Neuronal stem cell (in vitro differentiated cells): ENCODE measurements at regions not wholly inside any gene's neighbourhood (a gene's known extent, or its start where the extent isn't known, plus 50 kb on each side); places are given as distances from the start of the nearest gene placed in this dataset.

Experiments
- DNase-seq: peaks from one replicate; pipeline ENCODE4 v3.0.0-alpha.2; 2013; ENCODE audit warnings: low spot score
- H2AFZ ChIP-seq: one replicate; pipeline ENCODE4 v1.6.1; 2013; ENCODE audit warnings: mild to moderate bottlenecking, low read length, inconsistent platforms
- H2AK5ac ChIP-seq: 2 replicates; pipeline ENCODE4 v1.6.1; 2013; ENCODE audit warnings: low read depth, mild to moderate bottlenecking, inconsistent platforms, low read length, moderate library complexity, mixed read lengths
- H2BK120ac ChIP-seq: 2 replicates; pipeline ENCODE4 v1.6.1; 2013; ENCODE audit warnings: low read depth, mild to moderate bottlenecking, inconsistent platforms, low read length, moderate library complexity, mixed read lengths
- H2BK12ac ChIP-seq: one replicate; pipeline ENCODE4 v1.6.1; 2013; ENCODE audit warnings: low read length, inconsistent platforms
- H2BK15ac ChIP-seq: 2 replicates; pipeline ENCODE4 v1.6.1; 2013; ENCODE audit warnings: mild to moderate bottlenecking, low read length, inconsistent platforms, mixed read lengths
- H2BK5ac ChIP-seq: one replicate; pipeline ENCODE4 v1.6.1; 2013; ENCODE audit warnings: inconsistent platforms, mild to moderate bottlenecking, low read length, moderate library complexity
- H3K14ac ChIP-seq: one replicate; pipeline ENCODE4 v1.6.1; 2013; ENCODE audit warnings: low read length, inconsistent platforms
- H3K18ac ChIP-seq: 2 replicates; pipeline ENCODE4 v1.6.1; 2013; ENCODE audit warnings: low read length, inconsistent platforms
- H3K23ac ChIP-seq: 2 replicates; pipeline ENCODE4 v1.6.1; 2013; ENCODE audit warnings: low read depth, mild to moderate bottlenecking, mixed read lengths, low read length, inconsistent platforms; ENCODE audit not compliant: poor library complexity
- H3K27ac ChIP-seq: replicated peaks from 3 replicates; pipeline ENCODE4 v1.5.1; 2013; ENCODE audit warnings: low read length, inconsistent platforms
- H3K27me3 ChIP-seq, 3 experiments: 2 replicates each; pipeline ENCODE4 v1.6.1; 2013; ENCODE audit warnings: low read length in 3 of 3, mild to moderate bottlenecking in 2 of 3, inconsistent platforms in 1 of 3, low read depth in 1 of 3, mixed read lengths in 1 of 3, moderate library complexity in 1 of 3; ENCODE audit not compliant: control insufficient read depth in 3 of 3, insufficient read depth in 3 of 3
- H3K36me3 ChIP-seq, 2 donors: replicated peaks in 1 of 2; 2 replicates each; pipeline ENCODE4 v1.6.1; 2013; ENCODE audit warnings: low read length in 2 of 2; ENCODE audit not compliant: control insufficient read depth in 2 of 2, insufficient read depth in 2 of 2
- H3K4ac ChIP-seq: 2 replicates; pipeline ENCODE4 v1.6.1; 2013; ENCODE audit warnings: inconsistent platforms, mild to moderate bottlenecking, low read length, moderate library complexity
- H3K4me1 ChIP-seq, 2 donors: 1 replicate in 1 of 2; 2 replicates in 1 of 2; pipeline ENCODE4 v1.6.1; 2013; ENCODE audit warnings: low read length in 2 of 2, low read depth in 1 of 2; ENCODE audit not compliant: control insufficient read depth in 2 of 2, insufficient read depth in 1 of 2
- H3K4me2 ChIP-seq: one replicate; pipeline ENCODE4 v1.6.1; 2013; ENCODE audit warnings: mild to moderate bottlenecking, low read length, inconsistent platforms; ENCODE audit not compliant: insufficient read depth, poor library complexity, severe bottlenecking
- H3K4me3 ChIP-seq, 2 donors: 2 replicates each; pipeline ENCODE4 v1.5.1; 2013; ENCODE audit warnings: low read length in 2 of 2, mild to moderate bottlenecking in 2 of 2, inconsistent platforms in 1 of 2, moderate library complexity in 1 of 2
- H3K79me1 ChIP-seq: one replicate; pipeline ENCODE4 v1.6.1; 2013; ENCODE audit warnings: low read depth, mild to moderate bottlenecking, inconsistent platforms, low read length, moderate library complexity
- H3K9ac ChIP-seq: one replicate; pipeline ENCODE4 v1.6.1; 2013; ENCODE audit warnings: mild to moderate bottlenecking, low read depth, low read length, inconsistent platforms; ENCODE audit not compliant: poor library complexity
- H3K9me3 ChIP-seq, 2 donors: replicated peaks in 1 of 2; 2 replicates each; pipeline versions ENCODE3 to v1.6.1; 2013; ENCODE audit warnings: low read length in 2 of 2, mild to moderate bottlenecking in 2 of 2, inconsistent platforms in 1 of 2, low read depth in 1 of 2, mixed read lengths in 1 of 2, moderate library complexity in 1 of 2; ENCODE audit not compliant: control insufficient read depth in 2 of 2, insufficient read depth in 1 of 2
- H4K8ac ChIP-seq: one replicate; pipeline ENCODE4 v1.6.1; 2013; ENCODE audit warnings: low read depth, mild to moderate bottlenecking, inconsistent platforms, low read length, moderate library complexity
- H4K91ac ChIP-seq: one replicate; pipeline ENCODE4 v1.6.1; 2013; ENCODE audit warnings: low read length, low read depth, mild to moderate bottlenecking, inconsistent platforms; ENCODE audit not compliant: poor library complexity
- WGBS, 2 donors: extraction: QIAGEN DNeasy Blood & Tissue Kit; methylation state at CpG; one replicate each; pipeline ENCODE4 v1.1.7; 2013; ENCODE audit warnings: missing lambda C conversion rate in 2 of 2, mixed read lengths in 1 of 2; ENCODE audit not compliant: insufficient read length in 2 of 2, insufficient replicate concordance in 1 of 2; ENCODE audit errors: extremely low coverage in 2 of 2; 5-methylcytosine and 5-hydroxymethylcytosine counted together

DNA sequence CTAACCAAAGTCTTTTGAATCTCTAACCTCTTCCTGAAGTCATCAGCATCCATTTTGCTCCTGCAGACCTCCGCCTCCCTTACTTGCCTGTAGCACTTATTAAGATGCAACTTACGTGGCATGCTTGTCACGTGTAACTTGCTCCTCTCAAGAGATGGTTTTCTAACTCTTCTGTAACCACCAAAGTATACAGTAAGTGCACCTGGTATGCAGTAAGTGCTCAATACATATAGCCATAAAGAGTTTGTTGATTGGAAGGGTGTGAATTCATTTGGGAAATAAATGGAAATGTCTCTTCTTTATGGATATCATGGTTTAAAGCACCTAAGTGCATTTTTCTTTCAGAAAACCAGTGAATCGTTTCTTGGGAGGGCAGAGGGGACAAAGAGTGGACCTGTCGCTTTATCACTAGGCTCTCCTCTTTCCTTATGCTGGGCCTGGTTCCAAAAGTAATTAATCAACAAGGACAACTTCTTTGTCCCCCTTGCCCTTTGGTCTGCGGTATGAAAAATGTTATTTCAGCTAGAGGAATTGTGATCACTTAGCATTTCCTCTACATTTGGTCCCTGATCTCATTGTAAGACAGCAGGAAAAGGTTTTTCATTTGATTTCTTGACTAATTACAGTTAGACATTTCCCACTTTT is 370.0 kb upstream of the SPRED2 start:
- H2BK15ac ChIP-seq = no peak overlapping the region
- H2BK5ac ChIP-seq = no peak overlapping the region
- no peak overlapping the region for H3K4me2 ChIP-seq
- H3K4me1 ChIP-seq = peaks cover 8 to 14% of the 10 kb centered on the region in 2 donors
- H3K9me3 ChIP-seq = no peaks in the 10 kb centered on the region
- no peak overlapping the region for H2BK12ac ChIP-seq
- no peaks in the 10 kb centered on the region for H3K27me3 ChIP-seq
- H3K23ac ChIP-seq = no peak overlapping the region
- no peak overlapping the region for H3K18ac ChIP-seq
- no peak overlapping the region for H3K14ac ChIP-seq
- DNase-seq = no peak
- no peak overlapping the region for H3K4me3 ChIP-seq
- H2AK5ac ChIP-seq = no peak overlapping the region
- H3K4ac ChIP-seq = no peak overlapping the region
- no CpG with 5 or more reads among the region's 6 CpGs for WGBS, 2 donors
- H3K36me3 ChIP-seq = no peaks in the 10 kb centered on the region
- no peaks in the 10 kb centered on the region for H3K79me1 ChIP-seq
- H4K8ac ChIP-seq = no peak overlapping the region
- no peak overlapping the region for H2AFZ ChIP-seq
- no peak overlapping the region for H3K9ac ChIP-seq
- no peak overlapping the region for H2BK120ac ChIP-seq
- H4K91ac ChIP-seq = no peak overlapping the region
- no peak overlapping the region for H3K27ac ChIP-seq

DNA sequence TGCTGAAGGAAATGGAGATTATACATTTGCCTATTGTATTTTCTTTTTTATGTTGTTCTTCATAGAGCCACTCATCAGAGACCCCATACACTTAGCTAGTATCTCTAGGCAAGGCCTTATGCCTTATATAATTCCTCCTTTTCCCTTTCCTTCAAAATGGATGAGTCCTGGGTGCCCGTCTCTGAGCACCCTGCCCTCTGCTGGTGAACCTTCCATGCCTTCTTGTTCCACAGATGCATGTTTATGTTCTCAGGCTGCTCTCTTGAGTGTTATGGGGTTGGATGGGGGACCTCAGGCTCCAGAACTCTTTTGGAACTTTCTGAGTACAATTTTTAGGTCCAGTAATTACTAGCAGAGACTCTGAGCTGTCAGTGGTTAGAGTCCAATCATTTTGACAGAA is 368.6 kb upstream of the SPRED2 start:
- H2BK12ac ChIP-seq = no peak overlapping the region
- no peak for DNase-seq
- no CpG with 5 or more reads among the region's 1 CpG for whole genome bisulfite sequencing, 2 donors

DNA sequence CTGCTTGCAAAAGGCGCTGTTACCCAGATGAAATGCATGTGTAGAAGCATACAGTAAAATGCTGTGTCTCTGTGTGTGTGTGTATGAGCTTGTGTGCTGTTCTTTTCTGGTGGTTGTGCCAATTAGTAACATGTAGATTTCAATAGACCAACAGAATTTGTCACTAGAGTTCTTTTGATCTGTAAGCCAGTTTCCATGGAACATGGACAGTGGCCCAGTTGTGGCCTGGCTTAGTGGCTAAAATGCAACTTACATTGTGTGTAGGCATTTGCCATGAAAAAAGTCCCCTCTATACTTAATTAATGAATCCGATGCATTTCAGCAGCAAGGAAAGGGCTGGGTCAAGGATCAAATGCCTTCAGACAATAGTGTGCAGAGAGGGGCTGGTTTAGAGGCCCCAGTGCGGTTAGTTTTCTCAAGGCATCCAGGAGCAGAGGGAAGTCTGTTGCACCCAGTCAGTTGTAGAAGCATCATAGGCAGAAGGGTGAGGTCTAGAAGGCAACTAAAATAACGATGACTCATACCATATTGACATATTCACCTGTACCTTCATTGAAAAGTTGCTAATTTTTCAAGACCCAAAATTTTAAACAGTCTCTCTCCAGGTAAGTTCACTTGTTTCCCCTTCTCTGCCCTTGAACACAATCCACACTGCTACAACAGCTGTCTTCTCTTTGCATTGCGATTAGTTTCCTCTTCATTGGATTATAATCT is 366.9 kb upstream of the SPRED2 start:
- H3K36me3 ChIP-seq = no peaks in the 10 kb centered on the region
- no CpG with 5 or more reads among the region's 5 CpGs for WGBS, 2 donors
- no peaks in the 10 kb centered on the region for H3K79me1 ChIP-seq
- DNase-seq = peak; percentile 24
- no peak overlapping the region for H3K18ac ChIP-seq
- H3K4ac ChIP-seq = no peak overlapping the region
- H3K4me1 ChIP-seq = peaks cover 8 to 14% of the 10 kb centered on the region in 2 donors
- no peak overlapping the region for H4K8ac ChIP-seq
- H3K27ac ChIP-seq = peak overlapping the region; percentile 47
- H2AFZ ChIP-seq = no peak overlapping the region
- H3K9ac ChIP-seq = no peak overlapping the region
- H2BK12ac ChIP-seq = no peak overlapping the region
- no peak overlapping the region for H3K4me2 ChIP-seq
- no peak overlapping the region for H2BK5ac ChIP-seq
- H2BK15ac ChIP-seq = no peak overlapping the region
- H3K27me3 ChIP-seq = no peaks in the 10 kb centered on the region
- no peaks in the 10 kb centered on the region for H3K9me3 ChIP-seq
- no peak overlapping the region for H3K23ac ChIP-seq
- no peak overlapping the region for H2BK120ac ChIP-seq
- no peak overlapping the region for H4K91ac ChIP-seq
- no peak overlapping the region for H3K4me3 ChIP-seq
- H3K14ac ChIP-seq = no peak overlapping the region
- no peak overlapping the region for H2AK5ac ChIP-seq

More for the DNA sequence above, 368.6 kb upstream of the SPRED2 start:
- Histone ChIP-seq H2BK120ac (no peak overlapping the region), H2AK5ac (no peak overlapping the region), H2BK5ac (no peak overlapping the region), H2BK15ac (no peak overlapping the region), H3K4me2 (no peak overlapping the region), H3K14ac (no peak overlapping the region), H3K9me3 (no peaks in the 10 kb centered on the region), H2AFZ (no peak overlapping the region), H4K8ac (no peak overlapping the region), H3K79me1 (no peaks in the 10 kb centered on the region), H3K27ac (no peak overlapping the region), H3K4me3 (no peak overlapping the region), H3K23ac (no peak overlapping the region), H3K4me1 (peaks cover 8 to 14% of the 10 kb centered on the region in 2 donors), H3K4ac (no peak overlapping the region), H4K91ac (no peak overlapping the region), H3K18ac (no peak overlapping the region), H3K27me3 (no peaks in the 10 kb centered on the region), H3K9ac (no peak overlapping the region), H3K36me3 (no peaks in the 10 kb centered on the region)

DNA sequence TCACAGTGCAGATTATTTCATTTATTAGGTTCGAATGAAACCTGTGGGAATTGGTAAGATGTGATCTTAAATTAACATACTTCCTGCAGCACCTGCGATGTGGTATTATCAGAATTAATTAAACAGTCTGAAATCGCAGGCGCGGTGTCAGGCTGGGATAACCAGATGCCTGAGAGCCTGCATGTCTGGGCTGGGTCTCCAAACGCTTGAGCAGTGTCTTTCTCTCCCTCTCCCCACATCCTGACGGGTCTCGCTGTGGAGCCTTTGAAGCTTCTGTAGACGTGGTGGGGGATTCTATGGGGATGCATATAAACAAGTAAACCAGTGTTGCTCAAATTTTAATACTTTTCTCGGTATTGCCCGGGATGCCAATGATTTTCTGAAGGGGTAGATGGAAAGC is 366.2 kb upstream of the SPRED2 start:
- Histone ChIP-seq H3K27ac (peak overlapping the region; percentile 47), H2BK120ac (no peak overlapping the region), H2BK12ac (no peak overlapping the region), H3K4me3 (no peak overlapping the region), H2AK5ac (no peak overlapping the region), H2AFZ (no peak overlapping the region), H3K4me2 (no peak overlapping the region), H3K4me1 (peaks cover 8 to 14% of the 10 kb centered on the region in 2 donors), H3K27me3 (no peaks in the 10 kb centered on the region), H3K4ac (no peak overlapping the region), H2BK15ac (no peak overlapping the region), H3K14ac (no peak overlapping the region), H3K23ac (no peak overlapping the region), H2BK5ac (no peak overlapping the region), H3K9me3 (no peaks in the 10 kb centered on the region), H3K18ac (peak overlapping the region; percentile 68), H3K79me1 (no peaks in the 10 kb centered on the region), H3K9ac (no peak overlapping the region), H4K91ac (no peak overlapping the region), H4K8ac (no peak overlapping the region), H3K36me3 (no peaks in the 10 kb centered on the region)
- DNase-seq = no peak
- no CpG with 5 or more reads among the region's 11 CpGs for WGBS, 2 donors
